Upper lobe of right lung (tissue), 1 donor: ENCODE measurements at regions not wholly inside any gene's neighbourhood (a gene's known extent, or its start where the extent isn't known, plus 50 kb on each side); places are given as distances from the start of the nearest gene placed in this dataset.

ENCODE experiments used
- ATAC-seq: fragments of 200-7000 bp; cut with Tn5 transposase; one replicate; pipeline ENCODE4 v1.9.1; 2020; ENCODE audit warnings: mild to moderate bottlenecking, moderate library complexity
- DNase-seq: peaks from one replicate; pipeline ENCODE4 v3.0.0-alpha.2; 2020
- H3K27ac ChIP-seq: fragments of 200-600 bp; one replicate; pipeline ENCODE4 v1.8.0; 2022
- H3K27me3 ChIP-seq: fragments of 200-600 bp; one replicate; pipeline ENCODE4 v1.8.0; 2022; ENCODE audit warnings: mild to moderate bottlenecking
- H3K36me3 ChIP-seq: fragments of 200-600 bp; one replicate; pipeline ENCODE4 v1.8.0; 2022
- H3K4me1 ChIP-seq: fragments of 200-600 bp; one replicate; pipeline ENCODE4 v1.8.0; 2022
- H3K4me3 ChIP-seq: fragments of 200-600 bp; one replicate; pipeline ENCODE4 v1.8.0; 2022; ENCODE audit warnings: mild to moderate bottlenecking
- H3K9me3 ChIP-seq: fragments of 200-600 bp; one replicate; pipeline ENCODE4 v1.8.0; 2022
- intact Hi-C: fragments of 100-400 bp; cut with DNase I; formaldehyde crosslinking; loops from one replicate; pipeline ENCODE4 v1.11.0; 2022
- TF ChIP-seq, protein P1 (sequence below): fragments of 200-600 bp; IDR thresholded peaks from one replicate; pipeline ENCODE4 v1.8.0; 2022; ENCODE audit warnings: antibody characterized with exemption
- donor health status: DM: no; HTN: yes; CAD: no; lungs with severe emphysema.

DNA sequence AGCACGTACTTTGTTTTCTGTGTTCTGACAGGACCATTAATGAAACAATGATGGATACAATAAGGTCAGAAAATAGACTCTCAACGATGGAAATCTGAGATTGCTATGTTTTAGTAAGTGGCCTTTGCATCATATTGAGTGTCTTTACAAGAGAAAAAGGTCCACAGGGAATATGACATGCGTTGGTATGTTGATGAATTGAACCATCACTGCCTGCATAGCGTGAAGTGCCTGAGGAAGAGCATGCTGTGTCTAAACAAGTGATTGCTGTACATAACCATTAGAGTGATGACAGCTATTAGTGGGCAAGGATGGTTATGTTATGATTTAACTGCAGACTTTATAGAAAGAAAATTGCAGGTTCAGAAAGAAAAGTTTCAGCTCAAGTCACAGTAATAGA is 623.2 kb downstream of the SLITRK5 start:
- Histone ChIP-seq H3K27me3 (no peaks in the 10 kb centered on the region), H3K4me3 (no peak overlapping the region), H3K36me3 (no peaks in the 10 kb centered on the region), H3K4me1 (no peaks in the 10 kb centered on the region), H3K9me3 (no peaks in the 10 kb centered on the region), H3K27ac (no peak overlapping the region)
- no peak for ATAC-seq
- intact Hi-C loops = no loop called here
- no peak for DNase-seq
- TF ChIP-seq, protein P1, sequence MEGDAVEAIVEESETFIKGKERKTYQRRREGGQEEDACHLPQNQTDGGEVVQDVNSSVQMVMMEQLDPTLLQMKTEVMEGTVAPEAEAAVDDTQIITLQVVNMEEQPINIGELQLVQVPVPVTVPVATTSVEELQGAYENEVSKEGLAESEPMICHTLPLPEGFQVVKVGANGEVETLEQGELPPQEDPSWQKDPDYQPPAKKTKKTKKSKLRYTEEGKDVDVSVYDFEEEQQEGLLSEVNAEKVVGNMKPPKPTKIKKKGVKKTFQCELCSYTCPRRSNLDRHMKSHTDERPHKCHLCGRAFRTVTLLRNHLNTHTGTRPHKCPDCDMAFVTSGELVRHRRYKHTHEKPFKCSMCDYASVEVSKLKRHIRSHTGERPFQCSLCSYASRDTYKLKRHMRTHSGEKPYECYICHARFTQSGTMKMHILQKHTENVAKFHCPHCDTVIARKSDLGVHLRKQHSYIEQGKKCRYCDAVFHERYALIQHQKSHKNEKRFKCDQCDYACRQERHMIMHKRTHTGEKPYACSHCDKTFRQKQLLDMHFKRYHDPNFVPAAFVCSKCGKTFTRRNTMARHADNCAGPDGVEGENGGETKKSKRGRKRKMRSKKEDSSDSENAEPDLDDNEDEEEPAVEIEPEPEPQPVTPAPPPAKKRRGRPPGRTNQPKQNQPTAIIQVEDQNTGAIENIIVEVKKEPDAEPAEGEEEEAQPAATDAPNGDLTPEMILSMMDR = no peak

DNA sequence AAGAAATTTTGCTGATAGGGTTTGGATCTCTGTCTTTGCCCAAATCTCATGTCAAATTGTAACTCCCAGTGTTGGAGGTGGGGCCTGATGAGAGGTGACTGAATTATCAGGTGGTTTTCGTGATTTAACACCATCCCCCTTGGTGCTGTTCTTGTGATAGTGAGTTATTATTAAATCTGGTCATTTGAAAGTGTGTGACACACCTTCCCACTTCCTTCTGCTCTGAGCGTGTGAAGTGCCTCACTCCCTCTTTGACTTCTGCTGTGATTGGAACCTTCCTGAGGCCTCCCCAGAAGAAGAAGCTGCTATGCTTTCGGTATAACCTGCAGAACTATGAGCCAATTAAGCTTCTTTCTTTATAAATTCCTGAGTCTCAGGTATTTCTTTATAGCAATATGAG is 632.0 kb downstream of the SLITRK5 start:
- H3K4me3 ChIP-seq = no peak overlapping the region
- H3K9me3 ChIP-seq = no peaks in the 10 kb centered on the region
- H3K27me3 ChIP-seq = no peaks in the 10 kb centered on the region
- intact Hi-C loops = no loop called here
- TF ChIP-seq, protein P1 = no peak
- no peaks in the 10 kb centered on the region for H3K4me1 ChIP-seq
- H3K36me3 ChIP-seq = no peaks in the 10 kb centered on the region
- no peak for ATAC-seq
- no peak for DNase-seq
- no peak overlapping the region for H3K27ac ChIP-seq

DNA sequence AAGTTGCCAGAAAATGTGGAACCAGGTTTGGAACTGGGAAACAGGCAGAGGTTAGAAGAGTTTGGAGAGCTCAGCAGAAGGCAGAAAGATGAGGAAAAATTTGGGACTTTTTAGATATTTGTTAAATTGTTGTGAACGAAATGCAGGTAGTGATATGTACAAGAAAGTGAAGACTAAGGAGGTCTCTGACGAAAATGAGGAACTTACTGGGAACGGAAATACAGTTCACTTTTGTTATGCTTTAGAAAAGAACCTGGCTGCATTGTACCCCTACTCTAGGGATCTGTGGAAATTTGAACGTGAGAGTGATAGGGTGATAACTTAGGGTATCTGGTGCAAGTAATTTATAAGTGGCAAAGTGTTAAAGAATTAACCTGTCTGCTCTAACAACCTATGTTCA is 632.4 kb downstream of the SLITRK5 start:
- H3K9me3 ChIP-seq = no peaks in the 10 kb centered on the region
- no peaks in the 10 kb centered on the region for H3K4me1 ChIP-seq
- no peaks in the 10 kb centered on the region for H3K27me3 ChIP-seq
- no peaks in the 10 kb centered on the region for H3K36me3 ChIP-seq
- TF ChIP-seq, protein P1 = no peak
- DNase-seq = no peak
- H3K4me3 ChIP-seq = no peak overlapping the region
- no peak for ATAC-seq
- no peak overlapping the region for H3K27ac ChIP-seq
- intact Hi-C loops = no loop called here

DNA sequence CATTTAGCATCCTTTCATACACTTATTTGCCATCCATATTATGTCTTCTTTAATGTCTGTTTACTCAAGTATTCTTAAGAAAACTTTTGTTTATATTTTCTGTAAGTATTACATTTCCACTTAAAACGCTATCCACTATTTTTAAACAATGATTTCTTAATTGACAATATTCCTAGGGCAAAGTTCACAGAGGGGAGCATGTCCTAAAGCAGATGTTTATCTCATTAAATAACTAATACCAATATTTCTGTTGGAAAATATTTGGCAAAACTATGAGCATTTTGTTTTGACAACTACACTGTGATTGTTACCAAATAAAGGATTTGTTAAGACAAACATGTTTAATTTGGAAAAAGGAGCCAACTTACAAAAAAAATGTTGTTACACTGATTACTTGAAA is 643.3 kb downstream of the SLITRK5 start:
- DNase-seq (no peak), ATAC-seq (no peak)
- no peaks in the 10 kb centered on the region for H3K9me3 ChIP-seq
- H3K27ac ChIP-seq = no peak overlapping the region
- TF ChIP-seq, protein P1 = no peak
- intact Hi-C loops = no loop called here
- H3K4me1 ChIP-seq = no peaks in the 10 kb centered on the region
- no peaks in the 10 kb centered on the region for H3K27me3 ChIP-seq
- no peaks in the 10 kb centered on the region for H3K36me3 ChIP-seq
- H3K4me3 ChIP-seq = no peak overlapping the region

DNA sequence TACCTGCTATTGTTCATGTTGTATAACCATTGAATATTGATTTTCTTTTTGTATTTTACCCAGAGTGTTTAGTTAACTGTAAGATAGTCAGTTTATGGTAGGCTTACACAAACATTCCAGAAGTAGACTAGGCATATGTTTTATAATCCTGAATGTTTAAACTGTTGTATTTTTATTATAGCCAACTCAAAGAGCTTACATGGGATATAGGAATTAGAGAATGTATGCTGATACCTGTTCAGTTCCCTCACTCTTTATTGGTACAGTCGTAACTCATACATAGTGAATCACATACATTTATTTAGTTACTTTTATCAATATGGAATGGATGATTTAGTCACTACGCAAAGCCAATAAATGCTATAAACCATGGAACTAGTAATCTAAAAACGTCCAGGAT is 657.9 kb downstream of the SLITRK5 start:
- Histone ChIP-seq H3K4me3 (no peak overlapping the region), H3K27ac (no peak overlapping the region), H3K36me3 (no peaks in the 10 kb centered on the region), H3K4me1 (no peaks in the 10 kb centered on the region), H3K9me3 (no peaks in the 10 kb centered on the region), H3K27me3 (no peaks in the 10 kb centered on the region)
- DNase-seq (no peak), ATAC-seq (no peak)
- intact Hi-C loops = no loop called here
- TF ChIP-seq, protein P1 = no peak

DNA sequence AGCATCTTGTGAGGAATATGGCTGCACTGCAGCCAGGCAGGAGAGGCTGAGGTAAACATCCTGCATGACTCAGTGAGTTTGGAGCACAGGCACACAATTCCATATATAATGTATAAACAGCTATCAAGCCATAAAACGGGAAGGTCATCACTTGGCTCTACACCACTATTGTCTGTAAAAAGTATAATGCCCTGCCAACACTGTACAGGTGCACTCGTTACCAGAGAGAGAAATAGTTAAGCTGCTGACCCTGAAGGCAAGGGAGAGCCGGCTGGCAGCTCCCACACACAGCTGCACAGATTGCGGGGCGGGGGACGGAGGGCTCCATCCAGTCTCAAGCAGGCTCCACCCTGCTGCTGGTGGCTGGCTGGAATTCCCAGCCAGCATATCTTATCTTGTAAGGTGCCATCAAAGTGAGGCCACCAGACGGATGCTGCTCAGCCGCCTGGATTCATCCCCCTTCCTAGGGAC is 668.1 kb downstream of the SLITRK5 start:
- DNase-seq (no peak), ATAC-seq (no peak)
- intact Hi-C loops = no loop called here
- no peaks in the 10 kb centered on the region for H3K27me3 ChIP-seq
- H3K4me1 ChIP-seq = no peaks in the 10 kb centered on the region
- H3K4me3 ChIP-seq = no peak overlapping the region
- no peak overlapping the region for H3K27ac ChIP-seq
- H3K9me3 ChIP-seq = no peaks in the 10 kb centered on the region
- TF ChIP-seq, protein P1 = no peak
- H3K36me3 ChIP-seq = no peaks in the 10 kb centered on the region
